NCI-H1105 (cell line): ENCODE measurements at regions not wholly inside any gene's neighbourhood (a gene's known extent, or its start where the extent isn't known, plus 50 kb on each side); places are given as distances from the start of the nearest gene placed in this dataset.

ENCODE experiments used
- DNase-seq: peaks from one replicate; lab custom pipeline; 2025; lab: John Stamatoyannopoulos, UW

GRCh38 chr1:87165177-87165576 lies 163.5 kb upstream of the LMO4 start:
- DNase-seq, result no peak

DNA sequence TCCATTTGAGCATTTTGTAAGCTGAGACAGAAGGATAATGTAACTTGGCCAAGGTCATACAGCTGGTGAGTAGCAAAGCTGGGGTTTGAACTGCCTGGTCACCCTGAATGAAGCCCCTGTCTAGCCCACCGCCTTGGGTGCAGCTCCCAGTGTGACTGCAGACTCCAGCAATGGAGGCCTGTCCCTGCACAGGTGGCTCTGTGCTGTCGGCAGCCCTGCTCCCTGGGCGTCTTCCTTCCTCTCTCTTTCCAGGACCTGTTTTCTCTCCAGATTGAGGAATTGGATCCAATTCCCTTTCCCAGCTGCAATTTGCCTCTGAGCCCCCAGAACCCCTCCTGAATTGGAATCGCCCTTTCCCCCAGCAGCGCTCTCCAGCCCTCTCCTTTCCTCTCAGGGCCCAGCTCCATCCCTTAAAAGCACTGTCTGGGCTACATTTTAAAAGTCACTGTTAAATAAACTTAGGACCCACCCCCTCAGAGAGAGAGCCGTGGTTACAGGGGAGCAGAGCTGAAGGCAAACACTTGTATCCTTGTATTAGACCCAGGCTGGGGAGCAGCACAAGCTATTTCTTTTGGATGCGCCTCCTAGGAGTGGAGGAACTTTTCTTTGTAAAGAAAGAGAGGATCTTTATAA lies 161.4 kb upstream of the LMO4 start:
- DNase-seq, result no peak

GRCh38 chr1:87167848-87168525 lies 160.7 kb upstream of the LMO4 start:
- no peak for DNase-seq

DNA sequence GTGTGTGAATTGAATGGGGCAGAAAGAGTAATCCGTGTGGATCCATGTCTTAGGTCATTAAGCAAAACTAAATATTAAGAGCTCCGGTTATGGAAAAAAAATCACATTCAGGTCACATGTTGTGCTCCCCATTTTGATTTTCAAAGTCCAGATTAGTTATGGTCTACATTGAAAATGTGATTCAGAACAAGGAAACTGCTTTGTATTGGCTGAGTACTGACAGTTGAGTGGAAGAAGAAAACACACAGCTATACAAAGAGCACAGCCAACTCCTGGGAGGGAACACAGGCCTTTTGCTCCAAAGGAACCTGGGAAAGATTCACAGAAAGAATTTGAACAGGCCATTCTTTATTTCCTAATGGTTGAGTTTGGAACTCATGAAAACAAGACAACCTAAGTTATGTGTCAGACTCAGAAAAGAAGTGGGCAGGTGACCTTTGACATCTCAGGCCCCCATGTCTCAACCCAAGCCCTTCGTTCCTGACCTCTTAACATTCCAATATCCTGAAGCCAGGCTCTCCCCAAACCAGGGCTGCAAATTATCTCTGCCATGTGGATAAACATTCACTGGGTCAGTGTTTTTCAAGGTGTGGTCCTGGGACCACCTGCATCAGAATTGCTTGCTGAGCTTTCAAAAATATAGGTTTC lies 159.3 kb upstream of the LMO4 start:
- DNase-seq, result no peak

DNA sequence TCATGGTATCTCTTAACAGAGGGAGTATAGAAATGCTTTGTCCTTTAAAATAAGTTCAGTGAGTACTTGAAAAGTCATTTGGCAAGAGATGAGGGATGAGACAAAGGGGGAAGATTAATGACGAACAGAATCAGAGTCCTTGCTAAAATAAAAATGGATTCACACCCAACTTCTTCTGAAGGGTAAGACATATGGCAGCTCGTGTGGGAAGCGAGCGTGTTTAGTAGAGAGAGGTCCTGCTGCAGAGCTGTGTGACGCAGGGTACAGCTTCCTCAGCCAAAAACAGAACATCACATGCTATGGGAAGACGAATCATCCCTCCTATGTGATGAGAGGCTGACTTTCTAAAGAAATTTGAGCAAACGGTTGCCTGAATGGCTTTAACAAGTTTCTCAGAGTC lies 158.5 kb upstream of the LMO4 start:
- DNase-seq, result no peak

- no peak for DNase-seq
Measured at GRCh38 chr1:87170931-87171598, 157.6 kb upstream of the LMO4 start.

GRCh38 chr1:87173231-87173630 lies 155.4 kb upstream of the LMO4 start:
- DNase-seq, result no peak

GRCh38 chr1:87174724-87175245 lies 153.9 kb upstream of the LMO4 start:
- no peak for DNase-seq

- no peak for DNase-seq
Measured at GRCh38 chr1:87176087-87176486, 152.6 kb upstream of the LMO4 start.

DNA sequence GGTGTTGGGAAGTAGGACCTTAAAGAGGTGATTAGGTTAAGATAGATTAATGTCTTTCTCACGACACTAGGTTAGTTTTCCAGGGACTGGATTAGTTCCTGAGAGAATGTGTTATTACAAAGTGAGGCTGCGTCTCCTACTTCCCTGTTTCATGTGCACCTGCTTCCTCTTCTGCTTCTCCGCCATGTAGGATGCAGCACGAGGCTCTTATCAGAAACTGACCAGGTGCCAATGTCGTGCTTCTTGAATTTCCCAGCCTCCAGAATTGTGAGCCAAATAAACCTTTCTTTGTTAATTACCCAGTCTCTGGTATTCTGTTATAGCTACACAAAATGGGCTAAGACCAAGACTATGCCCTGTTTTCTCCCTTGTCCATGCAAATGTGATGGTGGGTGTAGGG lies 152.2 kb upstream of the LMO4 start:
- no peak for DNase-seq

- DNase-seq, result no peak
Measured at GRCh38 chr1:87178441-87178840, 150.2 kb upstream of the LMO4 start.

DNA sequence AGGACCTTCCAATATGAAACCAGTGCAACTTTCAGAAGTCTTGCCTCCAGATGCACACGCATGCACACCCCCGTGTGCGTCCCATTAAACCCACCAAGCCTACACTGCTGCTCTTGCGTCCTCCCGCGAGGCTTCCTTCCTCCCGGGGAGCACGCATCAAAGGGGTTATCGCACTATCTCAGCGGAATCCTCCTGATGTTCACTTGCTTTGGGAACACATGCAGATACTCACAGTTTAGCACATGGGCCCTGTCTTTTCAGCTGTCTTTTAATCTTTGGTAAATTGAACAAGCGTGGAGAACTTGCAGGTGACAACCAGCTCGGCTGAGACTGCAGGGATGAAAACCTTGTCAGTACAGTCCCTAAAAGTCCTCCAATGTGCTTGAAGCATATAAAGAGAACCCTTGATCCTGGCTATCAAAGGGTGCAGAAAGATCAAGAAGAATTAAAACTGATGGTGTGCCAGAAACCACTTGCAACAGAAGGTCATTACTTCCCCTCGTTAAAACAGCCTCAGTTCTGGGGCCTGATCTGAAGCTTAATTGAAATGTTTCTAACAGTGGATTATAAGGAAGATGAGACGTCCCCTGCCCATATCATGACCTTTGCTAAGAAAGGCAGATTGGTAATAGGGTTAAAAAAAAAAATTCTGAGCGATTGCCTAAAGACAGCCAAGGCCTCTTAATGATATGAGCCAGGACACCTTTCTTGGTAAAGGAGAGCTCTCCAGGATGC lies 149.4 kb upstream of the LMO4 start:
- no peak for DNase-seq

GRCh38 chr1:87179851-87180519 lies 148.7 kb upstream of the LMO4 start:
- DNase-seq, result no peak

DNA sequence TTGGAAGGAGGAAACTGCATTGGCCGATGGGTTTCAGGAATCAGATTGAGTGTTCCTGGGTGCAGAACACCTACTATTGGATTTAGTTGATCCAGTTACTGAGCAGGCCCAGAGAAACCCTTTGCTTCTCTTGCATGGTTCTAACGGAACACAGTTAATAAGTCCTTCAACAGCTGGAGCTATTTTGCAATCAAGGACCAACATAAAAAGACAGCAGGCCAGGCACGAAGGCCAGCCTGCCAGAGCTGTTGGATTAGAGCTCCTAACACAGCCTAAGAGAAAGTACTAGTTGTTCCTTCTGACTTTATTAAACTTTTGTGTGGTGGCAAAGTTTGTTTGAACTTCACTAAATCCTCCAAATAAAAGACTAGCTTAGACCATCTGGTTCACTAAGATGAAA lies 148.0 kb upstream of the LMO4 start:
- DNase-seq, result no peak

- no peak for DNase-seq
Measured at GRCh38 chr1:87182611-87183010, 146.1 kb upstream of the LMO4 start.

- DNase-seq, result no peak
Measured at GRCh38 chr1:87185077-87185476, 143.6 kb upstream of the LMO4 start.

- no peak for DNase-seq
Measured at GRCh38 chr1:87186346-87186745, 142.3 kb upstream of the LMO4 start.

- DNase-seq, result no peak
Measured at GRCh38 chr1:87188640-87189039, 140.0 kb upstream of the LMO4 start.

DNA sequence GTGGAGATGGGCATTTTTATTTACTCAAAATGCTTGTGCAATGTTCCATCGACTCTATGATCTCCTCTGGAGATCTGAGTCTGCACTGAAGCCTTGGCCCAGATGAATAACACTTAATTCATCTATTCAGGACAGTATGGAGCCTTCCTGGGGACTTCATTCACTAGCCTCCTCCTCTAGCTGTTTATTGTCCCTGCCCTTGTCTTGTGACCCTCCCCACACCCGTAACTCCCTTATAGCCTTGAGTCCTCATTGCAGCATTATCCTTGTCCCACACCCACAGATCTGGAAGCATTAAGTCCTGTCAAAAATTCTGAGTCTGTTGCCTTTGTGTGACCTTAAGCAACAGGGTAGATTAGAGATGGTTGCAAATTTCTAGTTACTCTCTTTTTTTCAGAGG lies 138.3 kb upstream of the LMO4 start:
- no peak for DNase-seq

DNA sequence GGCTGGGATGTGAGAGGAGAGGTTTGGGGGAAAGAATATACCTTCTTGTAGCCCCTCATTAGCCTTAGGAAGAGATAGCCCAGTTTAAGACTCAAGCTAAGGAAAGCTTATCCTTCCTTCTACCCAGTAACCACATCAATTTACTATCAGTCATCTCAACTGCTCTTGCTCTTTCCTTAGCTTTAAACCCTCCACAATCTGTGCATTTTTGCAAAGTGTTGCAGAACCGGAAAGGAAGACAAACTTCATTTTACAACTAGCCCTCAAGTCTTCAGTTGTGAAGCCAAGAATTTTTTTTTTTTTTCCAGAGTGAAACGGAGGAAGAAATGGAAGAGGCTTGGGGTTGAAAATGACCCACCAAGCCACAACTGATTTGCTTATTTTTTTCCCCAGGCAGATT lies 137.0 kb upstream of the LMO4 start:
- DNase-seq, result no peak

GRCh38 chr1:87194271-87194774 lies 134.4 kb upstream of the LMO4 start:
- DNase-seq, result no peak
